IPS-18a (cell line): ENCODE measurements at regions not wholly inside any gene's neighbourhood (a gene's known extent, or its start where the extent isn't known, plus 50 kb on each side); places are given as distances from the start of the nearest gene placed in this dataset.

Source experiments
- H3K27ac ChIP-seq: one replicate; pipeline ENCODE4 v1.5.1; 2013; ENCODE audit warnings: low read length
- H3K27me3 ChIP-seq: one replicate; pipeline ENCODE4 v1.6.1; 2013; ENCODE audit warnings: mild to moderate bottlenecking, low read length; ENCODE audit not compliant: control insufficient read depth, insufficient read depth
- H3K36me3 ChIP-seq: one replicate; pipeline ENCODE4 v1.6.1; 2013; ENCODE audit warnings: low read depth, low read length; ENCODE audit not compliant: control insufficient read depth
- H3K4me1 ChIP-seq: one replicate; pipeline ENCODE4 v1.6.1; 2013; ENCODE audit warnings: low read depth, low read length; ENCODE audit not compliant: control insufficient read depth
- H3K4me3 ChIP-seq: one replicate; pipeline ENCODE4 v1.5.1; 2013; ENCODE audit warnings: low read length
- H3K9ac ChIP-seq: one replicate; pipeline ENCODE4 v1.6.1; 2013; ENCODE audit warnings: mild to moderate bottlenecking, low read length, moderate library complexity
- H3K9me3 ChIP-seq: one replicate; pipeline ENCODE4 v1.6.1; 2013; ENCODE audit warnings: low read depth, low read length; ENCODE audit not compliant: control insufficient read depth

DNA sequence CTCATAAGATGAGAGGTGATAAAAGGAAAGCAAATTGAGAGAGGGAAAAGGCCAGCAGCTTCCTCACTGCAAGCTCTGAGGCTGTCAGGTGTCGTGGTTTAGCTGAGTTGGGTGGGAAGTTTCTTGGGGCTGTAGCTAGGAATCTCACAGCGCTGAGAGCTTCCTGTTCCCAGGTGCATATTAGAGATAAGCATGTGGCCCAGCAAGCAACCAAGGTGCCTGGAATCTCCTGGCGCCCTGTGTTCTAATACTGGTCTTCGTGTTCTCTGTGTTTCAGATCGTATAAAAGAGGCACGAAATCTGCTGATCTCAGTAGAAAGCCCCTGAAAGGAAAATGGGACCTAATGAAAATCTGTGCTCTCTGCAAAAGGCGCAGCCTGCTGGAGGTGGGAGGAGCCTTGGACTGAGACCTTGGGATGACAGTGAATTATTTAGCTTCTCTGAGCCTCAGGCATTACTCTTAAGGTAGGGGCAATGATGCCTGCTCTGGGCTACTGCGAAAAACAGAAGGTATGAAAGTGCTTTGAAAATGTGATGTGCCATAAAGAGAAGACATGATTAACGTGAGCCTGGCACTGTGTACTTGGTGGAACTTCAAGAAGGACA is 499.9 kb downstream of the TBL1XR1 start:
- no peaks in the 10 kb centered on the region for H3K9me3 ChIP-seq
- no peak overlapping the region for H3K27ac ChIP-seq
- no peak overlapping the region for H3K9ac ChIP-seq
- no peaks in the 10 kb centered on the region for H3K36me3 ChIP-seq
- H3K27me3 ChIP-seq = no peaks in the 10 kb centered on the region
- H3K4me1 ChIP-seq = peaks cover 13% of the 10 kb centered on the region
- no peak overlapping the region for H3K4me3 ChIP-seq

GRCh38 chr3:176696816-176697215 is 500.5 kb downstream of the TBL1XR1 start:
- Histone ChIP-seq H3K4me3 (no peak overlapping the region), H3K4me1 (peaks cover 13% of the 10 kb centered on the region), H3K36me3 (no peaks in the 10 kb centered on the region), H3K9ac (no peak overlapping the region), H3K27ac (no peak overlapping the region), H3K27me3 (no peaks in the 10 kb centered on the region), H3K9me3 (no peaks in the 10 kb centered on the region)

- Histone ChIP-seq H3K9ac (no peak overlapping the region), H3K9me3 (no peaks in the 10 kb centered on the region), H3K27me3 (no peaks in the 10 kb centered on the region), H3K36me3 (no peaks in the 10 kb centered on the region), H3K27ac (no peak overlapping the region), H3K4me1 (peaks cover 13% of the 10 kb centered on the region), H3K4me3 (no peak overlapping the region)
Measured at GRCh38 chr3:176692966-176693785, 504.1 kb downstream of the TBL1XR1 start.

GRCh38 chr3:176692199-176692965 is 504.9 kb downstream of the TBL1XR1 start:
- no peak overlapping the region for H3K4me3 ChIP-seq
- H3K36me3 ChIP-seq = no peaks in the 10 kb centered on the region
- peaks cover 11% of the 10 kb centered on the region for H3K4me1 ChIP-seq
- H3K9me3 ChIP-seq = no peaks in the 10 kb centered on the region
- H3K27ac ChIP-seq = no peak overlapping the region
- H3K9ac ChIP-seq = no peak overlapping the region
- H3K27me3 ChIP-seq = no peaks in the 10 kb centered on the region

GRCh38 chr3:176690083-176690869 is 507.0 kb downstream of the TBL1XR1 start:
- no peak overlapping the region for H3K9ac ChIP-seq
- no peaks in the 10 kb centered on the region for H3K4me1 ChIP-seq
- no peak overlapping the region for H3K4me3 ChIP-seq
- no peaks in the 10 kb centered on the region for H3K36me3 ChIP-seq
- H3K9me3 ChIP-seq = no peaks in the 10 kb centered on the region
- no peaks in the 10 kb centered on the region for H3K27me3 ChIP-seq
- H3K27ac ChIP-seq = no peak overlapping the region

DNA sequence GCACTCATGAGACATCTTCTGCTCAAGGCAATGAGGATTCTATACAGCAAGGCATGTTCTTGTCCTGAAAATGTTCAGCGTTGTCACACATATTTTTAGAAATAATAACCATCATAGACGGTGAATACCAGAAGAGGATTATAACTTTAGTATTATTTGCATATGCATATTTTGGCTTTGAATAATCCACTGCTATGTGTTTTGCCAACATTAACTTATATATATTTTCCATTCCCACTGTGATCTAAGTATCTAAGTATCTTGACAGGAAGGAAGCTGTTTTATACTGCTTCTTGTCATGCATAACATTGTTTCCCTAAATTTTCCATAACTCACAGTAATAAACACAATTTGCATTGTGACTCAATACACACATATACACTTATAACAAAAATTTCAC is 509.5 kb downstream of the TBL1XR1 start:
- H3K9me3 ChIP-seq = no peaks in the 10 kb centered on the region
- no peak overlapping the region for H3K4me3 ChIP-seq
- H3K4me1 ChIP-seq = no peaks in the 10 kb centered on the region
- H3K36me3 ChIP-seq = no peaks in the 10 kb centered on the region
- H3K27ac ChIP-seq = no peak overlapping the region
- no peaks in the 10 kb centered on the region for H3K27me3 ChIP-seq
- no peak overlapping the region for H3K9ac ChIP-seq

GRCh38 chr3:176683382-176683781 is 513.9 kb downstream of the TBL1XR1 start:
- H3K4me3 ChIP-seq = no peak overlapping the region
- H3K36me3 ChIP-seq = no peaks in the 10 kb centered on the region
- H3K4me1 ChIP-seq = no peaks in the 10 kb centered on the region
- H3K27ac ChIP-seq = no peak overlapping the region
- H3K27me3 ChIP-seq = no peaks in the 10 kb centered on the region
- no peaks in the 10 kb centered on the region for H3K9me3 ChIP-seq
- no peak overlapping the region for H3K9ac ChIP-seq

DNA sequence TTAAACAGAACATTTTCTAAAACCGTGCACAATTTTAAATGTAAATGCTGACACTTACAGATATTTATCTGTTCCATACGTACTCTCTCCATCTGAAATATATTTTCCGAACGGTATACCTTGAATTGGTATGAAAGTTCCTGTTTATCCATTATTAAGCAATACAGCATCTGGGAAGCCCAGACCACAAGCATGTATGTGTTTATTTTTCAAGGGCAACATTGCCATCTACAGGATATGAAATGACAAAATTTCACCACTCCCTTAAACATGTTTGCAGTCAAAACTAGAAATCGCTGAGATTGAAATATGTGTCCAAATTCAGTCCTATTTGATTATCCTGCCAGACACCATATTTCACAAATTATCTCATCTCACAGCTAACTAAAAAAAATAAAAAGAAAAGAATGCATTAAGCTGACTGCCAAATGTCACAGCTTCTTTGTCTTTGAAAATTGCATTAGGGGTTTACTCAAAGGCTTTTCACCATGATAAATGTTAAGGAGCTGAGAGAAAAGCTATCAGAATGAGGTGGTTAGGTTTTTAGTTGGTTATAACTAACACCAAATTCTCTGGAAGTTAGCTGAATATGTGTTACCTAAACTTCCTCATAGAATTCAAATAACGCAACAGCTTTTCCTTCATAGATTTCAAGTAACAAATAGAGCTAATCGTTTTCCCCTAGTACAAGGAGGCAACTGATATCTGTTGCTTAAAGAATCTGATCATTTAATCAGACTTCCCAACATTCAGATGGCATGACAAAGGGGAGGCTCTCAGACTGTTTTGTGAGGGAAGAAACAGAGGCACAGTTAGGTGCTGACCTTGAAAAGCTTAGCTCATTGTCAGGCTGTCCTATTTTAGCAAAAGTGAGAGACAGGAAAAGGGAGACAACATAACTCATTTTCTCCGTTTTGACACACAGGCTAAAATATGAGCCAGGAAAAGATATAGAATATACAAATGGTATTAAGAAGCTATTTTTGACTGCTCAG is 533.1 kb downstream of the TBL1XR1 start:
- Histone ChIP-seq H3K27ac (no peak overlapping the region), H3K9me3 (peaks cover 3% of the 10 kb centered on the region), H3K4me3 (no peak overlapping the region), H3K9ac (peak overlapping the region; percentile 2), H3K27me3 (no peaks in the 10 kb centered on the region), H3K36me3 (no peaks in the 10 kb centered on the region), H3K4me1 (peaks cover 18% of the 10 kb centered on the region)

GRCh38 chr3:176663387-176663786 is 533.9 kb downstream of the TBL1XR1 start:
- Histone ChIP-seq H3K36me3 (no peaks in the 10 kb centered on the region), H3K27me3 (no peaks in the 10 kb centered on the region), H3K4me3 (no peak overlapping the region), H3K9ac (no peak overlapping the region), H3K4me1 (peaks cover 18% of the 10 kb centered on the region), H3K27ac (no peak overlapping the region), H3K9me3 (no peaks in the 10 kb centered on the region)

DNA sequence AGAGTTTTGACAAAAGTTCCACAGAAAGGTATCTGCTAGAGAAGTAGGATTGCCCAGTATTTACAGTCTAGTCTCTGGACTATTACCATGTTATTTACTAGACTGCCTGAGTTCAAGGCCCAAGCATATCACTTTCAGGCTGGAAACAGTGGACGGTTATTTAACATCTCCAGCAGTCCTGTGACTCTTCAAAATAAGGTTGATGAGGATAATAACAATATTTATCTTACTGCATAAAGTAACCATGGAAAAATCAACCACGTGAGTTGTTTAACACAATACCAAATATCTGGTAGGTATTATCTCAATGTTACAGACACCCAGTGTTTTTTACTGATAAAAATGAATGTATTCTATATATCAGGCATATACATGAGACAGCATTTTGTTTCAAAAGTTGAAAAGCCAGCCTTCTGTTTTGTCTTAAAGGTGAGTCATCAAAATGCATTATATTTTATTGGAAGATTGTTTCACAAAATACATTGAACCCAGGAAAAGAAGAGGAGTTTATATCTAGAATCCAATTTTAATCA is 535.8 kb downstream of the TBL1XR1 start:
- H3K27me3 ChIP-seq = no peaks in the 10 kb centered on the region
- H3K9me3 ChIP-seq = no peaks in the 10 kb centered on the region
- H3K36me3 ChIP-seq = no peaks in the 10 kb centered on the region
- H3K4me3 ChIP-seq = no peak overlapping the region
- no peak overlapping the region for H3K9ac ChIP-seq
- H3K27ac ChIP-seq = no peak overlapping the region
- peaks cover 18% of the 10 kb centered on the region for H3K4me1 ChIP-seq
